ENCODE measurements at regions not wholly inside any gene's neighbourhood (a gene's known extent, or its start where the extent isn't known, plus 50 kb on each side); places are given as distances from the start of the nearest gene placed in this dataset.

DNA sequence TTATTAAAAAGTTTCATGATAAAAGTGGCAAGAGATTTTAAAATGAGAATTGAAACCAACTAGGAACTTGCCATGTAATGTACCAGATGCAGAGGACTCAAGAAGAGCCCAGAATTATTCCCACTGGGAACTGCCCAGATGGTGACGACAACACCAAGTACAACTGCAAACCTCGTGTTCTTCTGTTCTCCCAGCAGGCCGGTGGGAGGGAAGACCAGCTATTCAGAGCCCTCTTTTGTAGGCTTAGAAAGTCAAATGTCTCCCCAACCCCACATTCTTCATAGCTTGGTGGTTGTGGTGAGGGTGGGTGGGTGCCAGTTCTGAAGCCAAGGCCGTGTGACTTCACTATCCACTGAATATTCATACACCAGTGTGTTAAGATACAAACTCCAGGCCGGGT lies 54.3 kb upstream of the ITGB1 start:
- Histone ChIP-seq H3K4me1 (ENCODE audit: control insufficient read depth, insufficient read depth, low read length) (peaks cover 32% of the 10 kb centered on the region), H3K36me3 (ENCODE audit: control insufficient read depth, insufficient read depth, low read length) (no peaks in the 10 kb centered on the region), H3K9me3 (ENCODE audit: control insufficient read depth, insufficient read depth, low read depth, low read length) (no peaks in the 10 kb centered on the region), H3K27ac (ENCODE audit: low read length) (peak overlapping the region; percentile 99), H3K27me3 (ENCODE audit: control insufficient read depth, insufficient read depth, low read length) (no peaks in the 10 kb centered on the region), H3K4me3 (ENCODE audit: low read depth in 2 of 2, low read length in 2 of 2) (no peak overlapping the region)
- in situ Hi-C loops (cut with HindIII; ENCODE audit: low pct_unique_long_range_greater_than_20kb, low sequenced_read_pairs) = no loop called here
- intact Hi-C loops (cut with micrococcal nuclease; ENCODE audit: unreplicated experiment) = loop anchor here (10.0 kb wide), 1 partner anchor 142 kb away; no protein-coding TSS in a partner anchor
- DNase-seq (ENCODE audit: low read depth, low spot score) (no peak), ATAC-seq (no peak)
- ChIA-PET CTCF (no interaction called here), POLR2A (no interaction called here)
- TF ChIP-seq, protein P1, sequence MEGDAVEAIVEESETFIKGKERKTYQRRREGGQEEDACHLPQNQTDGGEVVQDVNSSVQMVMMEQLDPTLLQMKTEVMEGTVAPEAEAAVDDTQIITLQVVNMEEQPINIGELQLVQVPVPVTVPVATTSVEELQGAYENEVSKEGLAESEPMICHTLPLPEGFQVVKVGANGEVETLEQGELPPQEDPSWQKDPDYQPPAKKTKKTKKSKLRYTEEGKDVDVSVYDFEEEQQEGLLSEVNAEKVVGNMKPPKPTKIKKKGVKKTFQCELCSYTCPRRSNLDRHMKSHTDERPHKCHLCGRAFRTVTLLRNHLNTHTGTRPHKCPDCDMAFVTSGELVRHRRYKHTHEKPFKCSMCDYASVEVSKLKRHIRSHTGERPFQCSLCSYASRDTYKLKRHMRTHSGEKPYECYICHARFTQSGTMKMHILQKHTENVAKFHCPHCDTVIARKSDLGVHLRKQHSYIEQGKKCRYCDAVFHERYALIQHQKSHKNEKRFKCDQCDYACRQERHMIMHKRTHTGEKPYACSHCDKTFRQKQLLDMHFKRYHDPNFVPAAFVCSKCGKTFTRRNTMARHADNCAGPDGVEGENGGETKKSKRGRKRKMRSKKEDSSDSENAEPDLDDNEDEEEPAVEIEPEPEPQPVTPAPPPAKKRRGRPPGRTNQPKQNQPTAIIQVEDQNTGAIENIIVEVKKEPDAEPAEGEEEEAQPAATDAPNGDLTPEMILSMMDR (IDR thresholded peaks at IDR 0.05) = no peak
- TF ChIP-seq SIN3A (IDR thresholded peaks at IDR 0.05; ENCODE audit: borderline replicate concordance, insufficient read depth, low read depth, low read length) (no peak), TCF7L2 (IDR thresholded peaks at IDR 0.05; ENCODE audit: low read depth, low read length) (no peak), POLR2AphosphoS5 (IDR thresholded peaks at IDR 0.05; ENCODE audit: low read depth, low read length) (no peak)
- TF ChIP-seq, protein P2, sequence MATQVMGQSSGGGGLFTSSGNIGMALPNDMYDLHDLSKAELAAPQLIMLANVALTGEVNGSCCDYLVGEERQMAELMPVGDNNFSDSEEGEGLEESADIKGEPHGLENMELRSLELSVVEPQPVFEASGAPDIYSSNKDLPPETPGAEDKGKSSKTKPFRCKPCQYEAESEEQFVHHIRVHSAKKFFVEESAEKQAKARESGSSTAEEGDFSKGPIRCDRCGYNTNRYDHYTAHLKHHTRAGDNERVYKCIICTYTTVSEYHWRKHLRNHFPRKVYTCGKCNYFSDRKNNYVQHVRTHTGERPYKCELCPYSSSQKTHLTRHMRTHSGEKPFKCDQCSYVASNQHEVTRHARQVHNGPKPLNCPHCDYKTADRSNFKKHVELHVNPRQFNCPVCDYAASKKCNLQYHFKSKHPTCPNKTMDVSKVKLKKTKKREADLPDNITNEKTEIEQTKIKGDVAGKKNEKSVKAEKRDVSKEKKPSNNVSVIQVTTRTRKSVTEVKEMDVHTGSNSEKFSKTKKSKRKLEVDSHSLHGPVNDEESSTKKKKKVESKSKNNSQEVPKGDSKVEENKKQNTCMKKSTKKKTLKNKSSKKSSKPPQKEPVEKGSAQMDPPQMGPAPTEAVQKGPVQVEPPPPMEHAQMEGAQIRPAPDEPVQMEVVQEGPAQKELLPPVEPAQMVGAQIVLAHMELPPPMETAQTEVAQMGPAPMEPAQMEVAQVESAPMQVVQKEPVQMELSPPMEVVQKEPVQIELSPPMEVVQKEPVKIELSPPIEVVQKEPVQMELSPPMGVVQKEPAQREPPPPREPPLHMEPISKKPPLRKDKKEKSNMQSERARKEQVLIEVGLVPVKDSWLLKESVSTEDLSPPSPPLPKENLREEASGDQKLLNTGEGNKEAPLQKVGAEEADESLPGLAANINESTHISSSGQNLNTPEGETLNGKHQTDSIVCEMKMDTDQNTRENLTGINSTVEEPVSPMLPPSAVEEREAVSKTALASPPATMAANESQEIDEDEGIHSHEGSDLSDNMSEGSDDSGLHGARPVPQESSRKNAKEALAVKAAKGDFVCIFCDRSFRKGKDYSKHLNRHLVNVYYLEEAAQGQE (IDR thresholded peaks at IDR 0.05; ENCODE audit: insufficient read depth in 1 of 2, low read depth in 2 of 2, low read length in 1 of 2) = no peak
- no TSS peak for BruUV-seq (replicated peaks)

DNA sequence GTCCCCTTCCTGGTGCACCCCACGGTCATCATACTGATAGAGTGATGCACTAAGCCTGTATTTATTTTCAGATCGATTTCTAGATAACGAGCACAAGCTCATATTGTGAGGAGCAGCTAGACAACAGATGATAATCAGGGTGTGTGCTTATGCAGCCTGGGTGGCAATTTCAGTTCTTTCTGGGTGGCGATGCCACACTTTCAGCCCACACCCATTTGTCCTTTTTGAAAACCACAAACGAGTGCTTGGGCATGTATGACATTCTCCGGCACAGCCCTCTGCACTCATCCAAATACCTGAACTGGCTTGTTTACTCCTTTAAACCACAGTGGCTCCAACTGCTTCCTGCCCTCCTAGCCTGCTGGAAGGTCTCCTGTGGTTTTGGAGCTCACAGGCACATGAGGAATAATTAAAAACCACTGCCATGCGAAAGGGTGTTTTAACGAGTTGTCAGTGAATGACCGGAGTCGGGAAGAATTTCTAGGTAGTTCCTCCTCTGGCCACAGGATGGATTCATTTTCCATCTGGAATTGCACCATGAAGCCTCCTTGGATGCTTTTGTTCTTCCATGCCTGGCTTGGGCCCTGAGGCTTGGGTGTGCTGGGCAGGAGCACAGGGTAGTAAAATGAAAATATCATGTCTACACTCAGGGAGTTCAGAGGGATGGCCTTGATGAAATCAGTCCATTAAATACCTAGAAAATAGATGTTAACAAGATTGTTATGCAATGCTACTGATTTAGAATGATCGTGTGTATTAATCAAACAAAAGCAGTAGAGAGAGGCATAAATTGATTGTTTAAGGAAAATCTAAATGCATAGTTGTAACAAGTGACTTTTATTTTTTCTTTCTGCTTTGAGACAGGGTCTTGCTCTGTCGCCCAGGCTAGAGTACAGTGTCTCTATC lies 52.4 kb upstream of the ITGB1 start:
- Histone ChIP-seq H3K27me3 (ENCODE audit: control insufficient read depth, insufficient read depth, low read length) (no peaks in the 10 kb centered on the region), H3K9me3 (ENCODE audit: control insufficient read depth, insufficient read depth, low read depth, low read length) (no peaks in the 10 kb centered on the region), H3K4me3 (ENCODE audit: low read depth in 2 of 2, low read length in 2 of 2) (peak overlapping the region; percentile 3 to 33; a peak in 2 of 4 replicates), H3K4me1 (ENCODE audit: control insufficient read depth, insufficient read depth, low read length) (peaks cover 42% of the 10 kb centered on the region), H3K27ac (ENCODE audit: low read length) (peak overlapping the region; percentile 99), H3K36me3 (ENCODE audit: control insufficient read depth, insufficient read depth, low read length) (no peaks in the 10 kb centered on the region)
- in situ Hi-C loops (cut with HindIII; ENCODE audit: low pct_unique_long_range_greater_than_20kb, low sequenced_read_pairs) (no loop called here), intact Hi-C loops (cut with micrococcal nuclease; ENCODE audit: unreplicated experiment) (loop anchor here (10.0 kb wide), 1 partner anchor 144 kb away; no protein-coding TSS in a partner anchor)
- ChIA-PET POLR2A (no interaction called here), CTCF (interaction anchor here (0.6 to 1.1 kb wide), 7 partner anchors 12 to 203 kb away, joined by 3 to 4 read pairs (median 3); no protein-coding TSS in a partner anchor)
- TF ChIP-seq POLR2AphosphoS5 (IDR thresholded peaks at IDR 0.05; ENCODE audit: low read depth, low read length) (no peak), SIN3A (IDR thresholded peaks at IDR 0.05; ENCODE audit: borderline replicate concordance, insufficient read depth, low read depth, low read length) (no peak), TCF7L2 (IDR thresholded peaks at IDR 0.05; ENCODE audit: low read depth, low read length) (peak; percentile 49; the same call in 1 of the 2 replicates)
- TF ChIP-seq, protein P1 (IDR thresholded peaks at IDR 0.05) = peak; percentile 69
- TF ChIP-seq, protein P2 (IDR thresholded peaks at IDR 0.05; ENCODE audit: insufficient read depth in 1 of 2, low read depth in 2 of 2, low read length in 1 of 2) = no peak
- ATAC-seq (peak; percentile 82), DNase-seq (ENCODE audit: low read depth, low spot score) (peak; percentile 86)
- BruUV-seq (replicated peaks) = no TSS peak
